Astrocyte (in vitro differentiated cells and primary cell): ENCODE measurements at regions not wholly inside any gene's neighbourhood (a gene's known extent, or its start where the extent isn't known, plus 50 kb on each side); places are given as distances from the start of the nearest gene placed in this dataset.

Experiments
- CTCF ChIP-seq: IDR thresholded peaks from 2 replicates; pipeline ENCODE4 v1.5.1; 2011; ENCODE audit warnings: low read depth, mild to moderate bottlenecking, inconsistent platforms, low read length, moderate library complexity; ENCODE audit not compliant: insufficient read depth
- EZH2 ChIP-seq: IDR thresholded peaks from 2 replicates; pipeline ENCODE4 v1.6.1; 2012; ENCODE audit warnings: mild to moderate bottlenecking, low read length, inconsistent platforms; ENCODE audit not compliant: insufficient read depth

GRCh38 chr13:28568286-28568685, 73.4 kb upstream of the FLT1 start:
- no peak for TF ChIP-seq CTCF
- no peak for TF ChIP-seq EZH2
